GM23338 (cell line): ENCODE measurements at regions not wholly inside any gene's neighbourhood (a gene's known extent, or its start where the extent isn't known, plus 50 kb on each side); places are given as distances from the start of the nearest gene placed in this dataset.

Source experiments
- ATAC-seq: fragments of 200-7000 bp; cut with Tn5 transposase; 3 replicates; pipeline ENCODE4 v1.9.1; 2020
- DNase-seq: peaks from one replicate; pipeline ENCODE4 v3.0.0-alpha.2; 2015; ENCODE audit warnings: low spot score
- H2AFZ ChIP-seq: fragments of 200-600 bp; sonication (generic); 2 replicates; pipeline ENCODE4 v1.8.0; 2016; ENCODE audit warnings: antibody characterized with exemption, mild to moderate bottlenecking, moderate library complexity
- H3F3A ChIP-seq: fragments of 200-600 bp; sonication (generic); replicated peaks from 2 replicates; pipeline ENCODE4 v1.8.0; 2017; ENCODE audit warnings: antibody characterized with exemption, mixed run types, low read depth
- H3K27ac ChIP-seq: fragments of 200-600 bp; sonication (generic); 2 replicates; pipeline ENCODE4 v1.6.1; 2016; ENCODE audit warnings: low read depth
- H3K27me3 ChIP-seq: fragments of 200-600 bp; sonication (generic); 2 replicates; pipeline ENCODE4 v1.8.0; 2016; ENCODE audit warnings: mild to moderate bottlenecking, mixed run types, moderate library complexity; ENCODE audit not compliant: insufficient read depth
- H3K36me3 ChIP-seq: fragments of 200-600 bp; sonication (generic); 2 replicates; pipeline ENCODE4 v1.8.0; 2016; ENCODE audit warnings: mild to moderate bottlenecking; ENCODE audit not compliant: insufficient read depth
- H3K4me1 ChIP-seq: fragments of 200-600 bp; sonication (generic); 2 replicates; pipeline ENCODE4 v1.8.0; 2016; ENCODE audit warnings: mild to moderate bottlenecking, moderate library complexity; ENCODE audit not compliant: insufficient read depth
- H3K4me2 ChIP-seq: fragments of 200-600 bp; sonication (generic); 2 replicates; pipeline ENCODE4 v1.7.1; 2017; ENCODE audit warnings: mixed run types
- H3K4me3 ChIP-seq: fragments of 200-600 bp; sonication (generic); 2 replicates; pipeline ENCODE4 v1.6.1; 2016; ENCODE audit warnings: mixed run types
- H3K79me2 ChIP-seq: fragments of 200-600 bp; sonication (generic); replicated peaks from 2 replicates; pipeline ENCODE4 v1.8.0; 2017; ENCODE audit warnings: mild to moderate bottlenecking; ENCODE audit not compliant: insufficient read depth
- H3K9me2 ChIP-seq: fragments of 200-600 bp; sonication (generic); 2 replicates; pipeline ENCODE4 v1.8.0; 2017; ENCODE audit not compliant: insufficient read depth
- H4K20me1 ChIP-seq: fragments of 200-600 bp; sonication (generic); replicated peaks from 2 replicates; pipeline ENCODE4 v1.8.0; 2017; ENCODE audit warnings: mild to moderate bottlenecking; ENCODE audit not compliant: insufficient read depth
- H3K27ac Mint-ChIP-seq: 2 replicates; pipeline ENCODE4 v1.8.0; 2020; ENCODE audit warnings: inconsistent platforms, mild to moderate bottlenecking, moderate library complexity, mixed read lengths
- H3K27me3 Mint-ChIP-seq: 3 replicates; pipeline ENCODE4 v1.8.0; 2022; ENCODE audit warnings: low read depth, mild to moderate bottlenecking, moderate library complexity, mixed read lengths, inconsistent platforms; ENCODE audit not compliant: insufficient read depth, poor library complexity
- H3K36me3 Mint-ChIP-seq: 3 replicates; pipeline ENCODE4 v1.8.0; 2021; ENCODE audit warnings: low read depth, mild to moderate bottlenecking, inconsistent platforms, moderate library complexity, mixed read lengths
- H3K4me1 Mint-ChIP-seq: 3 replicates; pipeline ENCODE4 v1.8.0; 2020; ENCODE audit warnings: mild to moderate bottlenecking, inconsistent platforms, mixed read lengths
- H3K4me3 Mint-ChIP-seq: 3 replicates; pipeline ENCODE4 v1.8.0; 2021; ENCODE audit warnings: moderate library complexity, mild to moderate bottlenecking, inconsistent platforms, mixed read lengths
- H3K9me3 Mint-ChIP-seq: 3 replicates; pipeline ENCODE4 v1.8.0; 2020; ENCODE audit warnings: moderate library complexity, mild to moderate bottlenecking, inconsistent platforms, mixed read lengths
- CREB1 ChIP-seq: fragments of 250-450 bp; sonication (Bioruptor Pico); IDR thresholded peaks from 2 replicates; pipeline ENCODE4 v1.5.0; 2020; ENCODE audit warnings: low read depth, mild to moderate bottlenecking, moderate library complexity
- CTCF ChIP-seq, 2 experiments: fragments of 200-600 bp in 1 of 2; sonication (generic) in 1 of 2; conservative IDR thresholded peaks; 2 replicates each; pipeline versions ENCODE4 v1.5.1 to v1.6.1; 2016 to 2017; ENCODE audit warnings: antibody characterized with exemption in 2 of 2, low read depth in 2 of 2, mild to moderate bottlenecking in 2 of 2, moderate library complexity in 1 of 2
- EZH2 ChIP-seq: fragments of 200-600 bp; sonication (generic); IDR thresholded peaks from one replicate; pipeline ENCODE4 v1.8.0; 2017; ENCODE audit warnings: antibody characterized with exemption, mild to moderate bottlenecking, low read depth; ENCODE audit not compliant: unreplicated experiment
- EZH2phosphoT487 ChIP-seq: fragments of 200-600 bp; sonication (generic); IDR thresholded peaks from one replicate; pipeline ENCODE4 v1.8.1; 2018; ENCODE audit warnings: antibody characterized with exemption; ENCODE audit not compliant: unreplicated experiment
- JUNB ChIP-seq: IDR thresholded peaks from one replicate; pipeline ENCODE4 v1.6.1; 2016; ENCODE audit warnings: antibody characterized with exemption; ENCODE audit not compliant: unreplicated experiment
- NANOG ChIP-seq: IDR thresholded peaks from 2 replicates; pipeline ENCODE4 v1.6.1; 2016; ENCODE audit warnings: antibody characterized with exemption, borderline replicate concordance
- POLR2AphosphoS5 ChIP-seq: IDR thresholded peaks from 2 replicates; pipeline ENCODE4 v1.6.1; 2016; ENCODE audit warnings: antibody characterized with exemption, low read depth
- REST ChIP-seq: IDR thresholded peaks from one replicate; pipeline ENCODE4 v1.6.1; 2018; ENCODE audit warnings: antibody characterized with exemption; ENCODE audit not compliant: unreplicated experiment
- STAT1 ChIP-seq: IDR thresholded peaks from one replicate; pipeline ENCODE4 v1.6.1; 2016; ENCODE audit warnings: antibody characterized with exemption; ENCODE audit not compliant: unreplicated experiment
- ZNF114 ChIP-seq: fragments of 250-450 bp; sonication (Bioruptor Pico); IDR thresholded peaks from 2 replicates; pipeline ENCODE4 v1.5.0; 2020; ENCODE audit warnings: mild to moderate bottlenecking, moderate library complexity
- ZNF331 ChIP-seq: fragments of 250-450 bp; sonication (Bioruptor Pico); IDR thresholded peaks from 2 replicates; pipeline ENCODE4 v1.5.0; 2020; ENCODE audit warnings: low read depth, mild to moderate bottlenecking, moderate library complexity
- ZNF462 ChIP-seq: fragments of 250-450 bp; sonication (Bioruptor Pico); IDR thresholded peaks from 2 replicates; pipeline ENCODE4 v1.5.0; 2020; ENCODE audit warnings: mild to moderate bottlenecking, moderate library complexity
- TF ChIP-seq, protein P1 (sequence below): IDR thresholded peaks from 2 replicates; pipeline ENCODE4 v1.6.1; 2016; ENCODE audit warnings: antibody characterized with exemption

- Mint-ChIP-seq H3K27me3 (no peaks in the 10 kb centered on the region), H3K27ac (no peak overlapping the region), H3K9me3 (no peaks in the 10 kb centered on the region), H3K36me3 (no peaks in the 10 kb centered on the region), H3K4me1 (no peaks in the 10 kb centered on the region), H3K4me3 (no peak overlapping the region; the same call in 2 of the 3 replicates)
- ATAC-seq = no peak
- Histone ChIP-seq H3K9me2 (no peaks in the 10 kb centered on the region), H3K79me2 (no peaks in the 10 kb centered on the region), H3F3A (no peaks in the 10 kb centered on the region), H3K27me3 (no peaks in the 10 kb centered on the region), H3K4me3 (no peak overlapping the region), H4K20me1 (no peaks in the 10 kb centered on the region), H3K27ac (no peak overlapping the region), H2AFZ (no peak overlapping the region), H3K4me2 (no peak overlapping the region), H3K4me1 (no peaks in the 10 kb centered on the region), H3K36me3 (no peaks in the 10 kb centered on the region)
- no peak for DNase-seq
- TF ChIP-seq POLR2AphosphoS5 (no peak), ZNF114 (CRISPR knock-in tag) (no peak), REST (no peak), NANOG (no peak), ZNF331 (CRISPR knock-in tag) (no peak), EZH2phosphoT487 (no peak), CREB1 (no peak), EZH2 (no peak), STAT1 (no peak), CTCF (conservative IDR thresholded peaks at IDR 0.05; ENCODE audit: low read depth in 2 of 2) (no peak), JUNB (no peak), ZNF462 (CRISPR knock-in tag) (no peak)
- TF ChIP-seq, protein P1, sequence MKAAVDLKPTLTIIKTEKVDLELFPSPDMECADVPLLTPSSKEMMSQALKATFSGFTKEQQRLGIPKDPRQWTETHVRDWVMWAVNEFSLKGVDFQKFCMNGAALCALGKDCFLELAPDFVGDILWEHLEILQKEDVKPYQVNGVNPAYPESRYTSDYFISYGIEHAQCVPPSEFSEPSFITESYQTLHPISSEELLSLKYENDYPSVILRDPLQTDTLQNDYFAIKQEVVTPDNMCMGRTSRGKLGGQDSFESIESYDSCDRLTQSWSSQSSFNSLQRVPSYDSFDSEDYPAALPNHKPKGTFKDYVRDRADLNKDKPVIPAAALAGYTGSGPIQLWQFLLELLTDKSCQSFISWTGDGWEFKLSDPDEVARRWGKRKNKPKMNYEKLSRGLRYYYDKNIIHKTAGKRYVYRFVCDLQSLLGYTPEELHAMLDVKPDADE = no peak
Observed at GRCh38 chr15:72907733-72908132, 124.2 kb upstream of the ADPGK start.
